ENCODE measurements at regions not wholly inside any gene's neighbourhood (a gene's known extent, or its start where the extent isn't known, plus 50 kb on each side); places are given as distances from the start of the nearest gene placed in this dataset.

- no peak for TF ChIP-seq EZH2 (IDR thresholded peaks at IDR 0.05; ENCODE audit: low read length, missing control alignments)
- no peak for TF ChIP-seq CTCF (conservative IDR thresholded peaks at IDR 0.05 in 1 of 2, IDR thresholded peaks at IDR 0.05 in 1 of 2; ENCODE audit: low read depth in 1 of 2, low read length in 2 of 2)
These were observed 378.0 kb upstream of the CA10 start for GRCh38 chr17:52536489-52536888.
